MG63 (cell line): ENCODE measurements at regions not wholly inside any gene's neighbourhood (a gene's known extent, or its start where the extent isn't known, plus 50 kb on each side); places are given as distances from the start of the nearest gene placed in this dataset.

Source experiments
- DNase-seq: peaks from one replicate; pipeline ENCODE4 v3.0.0-alpha.2; 2020
- H3K27me3 ChIP-seq: fragments of 250-450 bp; sonication (Bioruptor Pico); 2 replicates; pipeline ENCODE4 v1.5.1; 2020; ENCODE audit warnings: mild to moderate bottlenecking, moderate library complexity
- H3K36me3 ChIP-seq: fragments of 250-450 bp; sonication (Bioruptor Pico); 2 replicates; pipeline ENCODE4 v1.5.1; 2020; ENCODE audit warnings: mild to moderate bottlenecking, moderate library complexity
- H3K4me3 ChIP-seq: fragments of 250-450 bp; sonication (Bioruptor Pico); 2 replicates; pipeline ENCODE4 v1.5.1; 2020; ENCODE audit warnings: mild to moderate bottlenecking, moderate library complexity
- H3K9me3 ChIP-seq: fragments of 250-450 bp; sonication (Bioruptor Pico); 2 replicates; pipeline ENCODE4 v1.5.1; 2020; ENCODE audit warnings: mild to moderate bottlenecking, moderate library complexity

- H3K4me3 ChIP-seq: no peak overlapping the region
- no peaks in the 10 kb centered on the region for H3K9me3 ChIP-seq
- no peaks in the 10 kb centered on the region for H3K27me3 ChIP-seq
- no peaks in the 10 kb centered on the region for H3K36me3 ChIP-seq
- no peak for DNase-seq
These were observed 245.0 kb upstream of the GEMIN8 start for GRCh38 chrX:14274691-14275090.

GRCh38 chrX:14267216-14267615 lies 237.5 kb upstream of the GEMIN8 start:
- no peak for DNase-seq
- Histone ChIP-seq H3K9me3 (no peaks in the 10 kb centered on the region), H3K36me3 (no peaks in the 10 kb centered on the region), H3K4me3 (no peak overlapping the region), H3K27me3 (no peaks in the 10 kb centered on the region)

DNA sequence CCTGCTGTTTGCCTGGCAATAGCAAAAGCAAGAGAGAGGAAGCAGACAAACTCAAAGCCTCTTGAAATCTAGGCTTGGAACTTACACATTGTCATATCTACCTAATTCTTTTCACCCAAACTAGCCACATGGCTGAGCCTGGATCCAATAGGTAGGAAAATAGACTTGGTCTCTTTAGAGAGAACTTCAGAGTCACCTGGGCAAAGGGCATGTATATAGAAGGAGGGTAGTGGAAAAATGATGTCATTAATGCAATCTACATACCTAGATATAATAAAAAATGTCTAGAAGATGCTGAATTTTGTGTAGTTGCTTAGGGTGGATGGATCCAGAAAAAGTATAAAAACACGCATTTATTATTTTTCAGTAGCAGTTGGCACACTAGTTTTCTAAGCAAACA lies 237.0 kb upstream of the GEMIN8 start:
- Histone ChIP-seq H3K36me3 (no peaks in the 10 kb centered on the region), H3K27me3 (no peaks in the 10 kb centered on the region), H3K9me3 (no peaks in the 10 kb centered on the region), H3K4me3 (no peak overlapping the region)
- no peak for DNase-seq

DNA sequence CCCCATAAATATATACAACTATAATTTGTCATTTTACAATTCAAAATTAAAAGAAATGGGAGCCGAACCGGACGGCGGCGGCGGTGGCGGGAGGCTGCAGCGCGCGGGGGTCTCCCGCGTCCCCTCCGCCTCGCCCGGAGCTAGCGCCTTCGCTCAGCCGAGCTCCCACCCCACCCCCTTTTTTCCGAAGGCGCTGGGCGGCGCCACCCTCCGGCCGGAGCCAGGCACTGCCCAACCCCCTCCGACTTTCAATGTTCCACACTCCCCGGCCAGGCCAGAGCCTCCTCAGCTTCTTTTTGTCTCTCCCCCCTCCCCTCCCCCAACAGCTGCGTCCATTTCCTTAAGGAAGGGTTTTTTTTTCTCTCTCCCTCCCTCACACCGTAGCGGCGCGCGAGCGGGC lies 214.1 kb upstream of the GEMIN8 start:
- DNase-seq: no peak
- no peak overlapping the region for H3K4me3 ChIP-seq
- no peaks in the 10 kb centered on the region for H3K36me3 ChIP-seq
- H3K27me3 ChIP-seq: no peaks in the 10 kb centered on the region
- no peaks in the 10 kb centered on the region for H3K9me3 ChIP-seq

DNA sequence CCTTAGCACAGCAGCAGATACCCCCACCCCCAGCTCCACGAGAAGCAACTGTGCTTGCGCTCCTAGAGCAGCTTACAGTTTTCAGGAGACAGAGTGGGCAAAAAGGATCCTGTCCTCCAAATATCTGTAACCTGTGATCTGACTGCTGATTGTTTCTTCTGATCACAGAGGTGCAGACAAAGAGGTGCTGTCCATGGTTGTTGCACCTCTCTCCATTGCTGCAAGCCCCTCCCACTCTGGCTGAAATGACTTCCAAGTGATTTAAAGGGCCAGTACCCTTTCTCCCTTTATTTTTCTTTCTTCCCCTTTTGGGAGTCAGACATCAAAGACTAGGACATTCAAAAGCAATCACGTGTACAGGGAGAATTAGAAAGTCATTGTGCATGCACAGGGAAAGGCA lies 205.3 kb upstream of the GEMIN8 start:
- no peaks in the 10 kb centered on the region for H3K27me3 ChIP-seq
- H3K9me3 ChIP-seq: no peaks in the 10 kb centered on the region
- no peak overlapping the region for H3K4me3 ChIP-seq
- DNase-seq: no peak
- no peaks in the 10 kb centered on the region for H3K36me3 ChIP-seq

GRCh38 chrX:14232688-14233087 lies 203.0 kb upstream of the GEMIN8 start:
- DNase-seq: no peak
- H3K4me3 ChIP-seq: no peak overlapping the region
- no peaks in the 10 kb centered on the region for H3K36me3 ChIP-seq
- no peaks in the 10 kb centered on the region for H3K27me3 ChIP-seq
- H3K9me3 ChIP-seq: no peaks in the 10 kb centered on the region

- H3K27me3 ChIP-seq: no peaks in the 10 kb centered on the region
- H3K9me3 ChIP-seq: no peaks in the 10 kb centered on the region
- H3K36me3 ChIP-seq: no peaks in the 10 kb centered on the region
- H3K4me3 ChIP-seq: no peak overlapping the region
- DNase-seq: no peak
These were observed 198.9 kb upstream of the GEMIN8 start for GRCh38 chrX:14228611-14229010.

GRCh38 chrX:14220386-14220944 lies 190.8 kb upstream of the GEMIN8 start:
- Histone ChIP-seq H3K27me3 (no peaks in the 10 kb centered on the region), H3K4me3 (no peak overlapping the region), H3K36me3 (no peaks in the 10 kb centered on the region), H3K9me3 (no peaks in the 10 kb centered on the region)
- DNase-seq: no peak

- no peaks in the 10 kb centered on the region for H3K27me3 ChIP-seq
- no peak overlapping the region for H3K4me3 ChIP-seq
- DNase-seq: no peak
- no peaks in the 10 kb centered on the region for H3K36me3 ChIP-seq
- no peaks in the 10 kb centered on the region for H3K9me3 ChIP-seq
These were observed 179.3 kb upstream of the GEMIN8 start for GRCh38 chrX:14209034-14209433.

- no peaks in the 10 kb centered on the region for H3K36me3 ChIP-seq
- DNase-seq: no peak
- H3K4me3 ChIP-seq: no peak overlapping the region
- no peaks in the 10 kb centered on the region for H3K9me3 ChIP-seq
- H3K27me3 ChIP-seq: no peaks in the 10 kb centered on the region
These were observed 165.0 kb upstream of the GEMIN8 start for GRCh38 chrX:14194711-14195110.

- no peaks in the 10 kb centered on the region for H3K36me3 ChIP-seq
- DNase-seq: no peak
- H3K27me3 ChIP-seq: no peaks in the 10 kb centered on the region
- no peaks in the 10 kb centered on the region for H3K9me3 ChIP-seq
- no peak overlapping the region for H3K4me3 ChIP-seq
These were observed 163.9 kb upstream of the GEMIN8 start for GRCh38 chrX:14193547-14193946.

DNA sequence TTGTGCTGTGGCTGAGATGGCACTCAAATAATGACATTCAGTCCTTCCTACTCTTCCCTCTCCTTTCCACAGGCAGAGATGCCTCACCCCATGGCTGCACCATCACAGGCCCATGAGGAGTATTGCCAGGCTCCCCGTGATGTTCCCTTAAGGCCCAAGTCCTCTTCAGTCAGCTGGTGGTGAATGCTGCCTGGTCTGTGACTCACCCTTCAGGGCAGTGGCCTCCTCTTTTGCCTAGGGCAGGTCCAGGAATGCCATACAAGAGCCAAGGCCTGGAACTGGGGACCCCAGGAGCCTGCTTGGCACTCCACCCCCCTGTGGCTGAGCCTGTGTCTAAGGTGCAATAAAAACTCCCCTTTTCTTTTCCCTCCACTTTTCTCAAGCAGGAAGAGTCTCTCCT lies 144.2 kb upstream of the GEMIN8 start:
- no peaks in the 10 kb centered on the region; the same call in 1 of the 2 replicates for H3K27me3 ChIP-seq
- no peaks in the 10 kb centered on the region for H3K9me3 ChIP-seq
- no peaks in the 10 kb centered on the region for H3K36me3 ChIP-seq
- DNase-seq: peak; percentile 1
- no peak overlapping the region for H3K4me3 ChIP-seq

GRCh38 chrX:14164828-14165227 lies 135.1 kb upstream of the GEMIN8 start:
- H3K27me3 ChIP-seq: no peaks in the 10 kb centered on the region
- no peak for DNase-seq
- no peaks in the 10 kb centered on the region for H3K36me3 ChIP-seq
- no peak overlapping the region for H3K4me3 ChIP-seq
- H3K9me3 ChIP-seq: no peaks in the 10 kb centered on the region

GRCh38 chrX:14125462-14125861 lies 95.8 kb upstream of the GEMIN8 start:
- Histone ChIP-seq H3K9me3 (no peaks in the 10 kb centered on the region), H3K27me3 (no peaks in the 10 kb centered on the region), H3K36me3 (no peaks in the 10 kb centered on the region), H3K4me3 (no peak overlapping the region)
- no peak for DNase-seq

GRCh38 chrX:14124562-14124961 lies 94.9 kb upstream of the GEMIN8 start:
- Histone ChIP-seq H3K27me3 (no peaks in the 10 kb centered on the region), H3K4me3 (no peak overlapping the region), H3K9me3 (no peaks in the 10 kb centered on the region), H3K36me3 (no peaks in the 10 kb centered on the region)
- no peak for DNase-seq

DNA sequence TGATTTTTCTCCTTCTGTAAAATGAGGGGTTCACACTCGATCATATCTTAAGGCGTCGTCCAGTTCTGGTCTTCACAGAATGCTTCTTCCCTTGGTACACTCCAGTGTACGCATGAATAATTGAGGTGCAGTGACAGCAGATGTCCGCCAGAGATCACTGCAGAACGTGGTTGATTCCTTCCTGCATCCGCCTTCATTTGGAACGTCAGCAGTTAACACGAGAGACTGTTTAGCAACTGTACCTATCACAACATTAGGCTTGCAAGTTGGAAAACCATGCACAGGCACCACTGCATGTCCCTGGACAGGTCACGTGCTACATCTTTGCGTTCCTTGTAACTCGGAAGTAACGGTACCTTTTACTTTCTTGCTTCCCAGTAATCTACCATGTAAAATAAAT lies 66.0 kb upstream of the GEMIN8 start:
- peak; percentile 2 for DNase-seq
- H3K4me3 ChIP-seq: no peak overlapping the region
- H3K36me3 ChIP-seq: no peaks in the 10 kb centered on the region
- no peaks in the 10 kb centered on the region for H3K27me3 ChIP-seq
- H3K9me3 ChIP-seq: no peaks in the 10 kb centered on the region

DNA sequence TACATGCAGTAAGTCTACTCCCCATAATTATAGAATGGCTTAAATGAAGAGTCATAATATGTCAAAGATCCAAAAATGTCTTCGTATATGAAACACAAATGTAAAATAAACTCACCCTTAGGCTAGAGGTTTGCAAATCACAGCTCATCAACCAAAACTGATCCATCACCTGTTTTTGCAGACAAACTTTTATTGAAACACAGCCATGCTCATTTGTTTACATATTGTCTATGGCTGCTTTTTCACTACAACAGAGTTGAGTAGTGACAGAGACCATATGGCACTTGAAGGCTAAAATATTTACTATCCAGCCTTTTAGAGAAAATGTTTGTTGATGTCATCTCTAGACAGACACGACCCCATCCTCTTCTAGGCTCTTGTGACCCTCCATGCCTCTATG lies 64.5 kb upstream of the GEMIN8 start:
- H3K4me3 ChIP-seq: no peak overlapping the region
- no peak for DNase-seq

DNA sequence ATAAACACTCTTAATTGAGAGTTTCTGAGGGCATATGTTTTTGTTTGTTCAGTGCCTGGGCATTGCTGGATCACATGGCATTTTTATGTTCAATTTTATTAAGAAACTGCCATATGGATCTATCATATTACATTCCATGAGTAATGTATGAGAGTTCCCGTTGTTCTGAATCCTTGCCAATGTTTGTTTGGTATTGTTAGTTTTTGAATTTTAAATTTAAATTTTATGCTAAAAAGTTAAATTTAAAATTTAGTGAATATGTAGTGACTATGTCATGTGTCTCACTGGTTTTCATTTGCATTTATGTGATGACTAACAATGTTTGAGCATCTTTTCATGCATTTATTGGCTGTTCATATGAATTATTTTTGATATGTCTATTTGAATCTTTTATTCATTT lies 54.8 kb upstream of the GEMIN8 start:
- no peak for DNase-seq
- H3K27me3 ChIP-seq: no peaks in the 10 kb centered on the region
- H3K36me3 ChIP-seq: no peaks in the 10 kb centered on the region
- no peak overlapping the region for H3K4me3 ChIP-seq
- H3K9me3 ChIP-seq: no peaks in the 10 kb centered on the region

More for the DNA sequence above, 64.5 kb upstream of the GEMIN8 start:
- Histone ChIP-seq H3K36me3 (no peaks in the 10 kb centered on the region), H3K9me3 (no peaks in the 10 kb centered on the region), H3K27me3 (no peaks in the 10 kb centered on the region)

GRCh38 chrX:14083783-14084182 lies 54.1 kb upstream of the GEMIN8 start:
- no peaks in the 10 kb centered on the region for H3K9me3 ChIP-seq
- no peaks in the 10 kb centered on the region for H3K36me3 ChIP-seq
- no peak for DNase-seq

More at GRCh38 chrX:14083783-14084182, 54.1 kb upstream of the GEMIN8 start:
- no peak overlapping the region for H3K4me3 ChIP-seq
- no peaks in the 10 kb centered on the region for H3K27me3 ChIP-seq
